HL-60 (cell line): ENCODE measurements at regions not wholly inside any gene's neighbourhood (a gene's known extent, or its start where the extent isn't known, plus 50 kb on each side); places are given as distances from the start of the nearest gene placed in this dataset.
"Not testable (repeated sequence)": the region's sequence is repeated elsewhere in the genome, so short reads cannot be mapped to it uniquely, and the experiment has no call there.

Source experiments
- DNase-seq, 2 experiments: peaks; one replicate each; pipeline ENCODE4 v3.0.0-alpha.2; 2010 to 2020; ENCODE audit warnings: low read depth in 1 of 2, low spot score in 1 of 2
- H3K27ac ChIP-seq: fragments of 250-450 bp; sonication (Bioruptor Pico); replicated peaks from 2 replicates; pipeline ENCODE4 v1.5.1; 2020; ENCODE audit warnings: mild to moderate bottlenecking, moderate library complexity
- H3K27me3 ChIP-seq: fragments of 250-450 bp; sonication (Bioruptor Pico); 2 replicates; pipeline ENCODE4 v1.5.1; 2021; ENCODE audit warnings: mild to moderate bottlenecking, moderate library complexity; ENCODE audit not compliant: insufficient read depth, poor library complexity, severe bottlenecking
- H3K4me3 ChIP-seq: replicated peaks from 2 replicates; pipeline ENCODE4 v1.5.1; 2011; ENCODE audit warnings: mild to moderate bottlenecking, control low read depth, low read length; ENCODE audit not compliant: insufficient read depth
- GABPA ChIP-seq: IDR thresholded peaks from 2 replicates; pipeline ENCODE4 v1.6.1; 2012; ENCODE audit warnings: low read depth
- POLR2AphosphoS5 ChIP-seq: IDR thresholded peaks from 2 replicates; pipeline ENCODE4 v1.6.1; 2012; ENCODE audit warnings: low read depth
- SPI1 ChIP-seq: IDR thresholded peaks from 2 replicates; pipeline ENCODE4 v1.6.1; 2012; ENCODE audit warnings: low read depth, mild to moderate bottlenecking, borderline replicate concordance
- TF ChIP-seq, protein P1 (sequence below): IDR thresholded peaks from one replicate; pipeline ENCODE4 v1.5.1; 2011; ENCODE audit warnings: low read length, control low read depth, inconsistent platforms; ENCODE audit not compliant: insufficient read depth
- TF ChIP-seq, protein P2 (sequence below): IDR thresholded peaks from 2 replicates; pipeline ENCODE4 v1.6.1; 2012; ENCODE audit warnings: low read depth; ENCODE audit not compliant: insufficient replicate concordance

DNA sequence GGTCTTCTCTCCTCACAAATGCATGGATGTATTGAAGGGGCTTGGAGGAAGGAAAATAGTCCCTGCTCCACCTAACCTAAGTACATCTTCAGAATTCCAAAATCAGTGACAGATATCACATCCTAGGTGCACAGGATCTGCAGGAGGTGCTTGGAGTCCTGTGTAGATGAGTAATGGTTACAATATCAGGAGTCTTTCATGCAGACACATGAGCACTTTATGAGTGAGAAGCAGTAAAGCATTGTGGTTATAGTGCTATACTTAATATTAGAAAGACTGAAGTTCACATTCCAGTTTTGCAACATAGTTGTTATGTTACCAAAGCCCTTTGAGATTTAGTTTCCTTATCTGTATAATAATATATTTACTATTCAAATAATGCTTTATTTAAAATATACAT lies 516.7 kb downstream of the NEBL start:
- no peak for DNase-seq
- TF ChIP-seq GABPA (no peak), POLR2AphosphoS5 (no peak), SPI1 (no peak)
- TF ChIP-seq, protein P1, sequence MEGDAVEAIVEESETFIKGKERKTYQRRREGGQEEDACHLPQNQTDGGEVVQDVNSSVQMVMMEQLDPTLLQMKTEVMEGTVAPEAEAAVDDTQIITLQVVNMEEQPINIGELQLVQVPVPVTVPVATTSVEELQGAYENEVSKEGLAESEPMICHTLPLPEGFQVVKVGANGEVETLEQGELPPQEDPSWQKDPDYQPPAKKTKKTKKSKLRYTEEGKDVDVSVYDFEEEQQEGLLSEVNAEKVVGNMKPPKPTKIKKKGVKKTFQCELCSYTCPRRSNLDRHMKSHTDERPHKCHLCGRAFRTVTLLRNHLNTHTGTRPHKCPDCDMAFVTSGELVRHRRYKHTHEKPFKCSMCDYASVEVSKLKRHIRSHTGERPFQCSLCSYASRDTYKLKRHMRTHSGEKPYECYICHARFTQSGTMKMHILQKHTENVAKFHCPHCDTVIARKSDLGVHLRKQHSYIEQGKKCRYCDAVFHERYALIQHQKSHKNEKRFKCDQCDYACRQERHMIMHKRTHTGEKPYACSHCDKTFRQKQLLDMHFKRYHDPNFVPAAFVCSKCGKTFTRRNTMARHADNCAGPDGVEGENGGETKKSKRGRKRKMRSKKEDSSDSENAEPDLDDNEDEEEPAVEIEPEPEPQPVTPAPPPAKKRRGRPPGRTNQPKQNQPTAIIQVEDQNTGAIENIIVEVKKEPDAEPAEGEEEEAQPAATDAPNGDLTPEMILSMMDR, result no peak
- TF ChIP-seq, protein P2, sequence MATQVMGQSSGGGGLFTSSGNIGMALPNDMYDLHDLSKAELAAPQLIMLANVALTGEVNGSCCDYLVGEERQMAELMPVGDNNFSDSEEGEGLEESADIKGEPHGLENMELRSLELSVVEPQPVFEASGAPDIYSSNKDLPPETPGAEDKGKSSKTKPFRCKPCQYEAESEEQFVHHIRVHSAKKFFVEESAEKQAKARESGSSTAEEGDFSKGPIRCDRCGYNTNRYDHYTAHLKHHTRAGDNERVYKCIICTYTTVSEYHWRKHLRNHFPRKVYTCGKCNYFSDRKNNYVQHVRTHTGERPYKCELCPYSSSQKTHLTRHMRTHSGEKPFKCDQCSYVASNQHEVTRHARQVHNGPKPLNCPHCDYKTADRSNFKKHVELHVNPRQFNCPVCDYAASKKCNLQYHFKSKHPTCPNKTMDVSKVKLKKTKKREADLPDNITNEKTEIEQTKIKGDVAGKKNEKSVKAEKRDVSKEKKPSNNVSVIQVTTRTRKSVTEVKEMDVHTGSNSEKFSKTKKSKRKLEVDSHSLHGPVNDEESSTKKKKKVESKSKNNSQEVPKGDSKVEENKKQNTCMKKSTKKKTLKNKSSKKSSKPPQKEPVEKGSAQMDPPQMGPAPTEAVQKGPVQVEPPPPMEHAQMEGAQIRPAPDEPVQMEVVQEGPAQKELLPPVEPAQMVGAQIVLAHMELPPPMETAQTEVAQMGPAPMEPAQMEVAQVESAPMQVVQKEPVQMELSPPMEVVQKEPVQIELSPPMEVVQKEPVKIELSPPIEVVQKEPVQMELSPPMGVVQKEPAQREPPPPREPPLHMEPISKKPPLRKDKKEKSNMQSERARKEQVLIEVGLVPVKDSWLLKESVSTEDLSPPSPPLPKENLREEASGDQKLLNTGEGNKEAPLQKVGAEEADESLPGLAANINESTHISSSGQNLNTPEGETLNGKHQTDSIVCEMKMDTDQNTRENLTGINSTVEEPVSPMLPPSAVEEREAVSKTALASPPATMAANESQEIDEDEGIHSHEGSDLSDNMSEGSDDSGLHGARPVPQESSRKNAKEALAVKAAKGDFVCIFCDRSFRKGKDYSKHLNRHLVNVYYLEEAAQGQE, result no peak
- no peak overlapping the region for H3K4me3 ChIP-seq
- no peaks in the 10 kb centered on the region for H3K27me3 ChIP-seq
- H3K27ac ChIP-seq, result no peak overlapping the region

DNA sequence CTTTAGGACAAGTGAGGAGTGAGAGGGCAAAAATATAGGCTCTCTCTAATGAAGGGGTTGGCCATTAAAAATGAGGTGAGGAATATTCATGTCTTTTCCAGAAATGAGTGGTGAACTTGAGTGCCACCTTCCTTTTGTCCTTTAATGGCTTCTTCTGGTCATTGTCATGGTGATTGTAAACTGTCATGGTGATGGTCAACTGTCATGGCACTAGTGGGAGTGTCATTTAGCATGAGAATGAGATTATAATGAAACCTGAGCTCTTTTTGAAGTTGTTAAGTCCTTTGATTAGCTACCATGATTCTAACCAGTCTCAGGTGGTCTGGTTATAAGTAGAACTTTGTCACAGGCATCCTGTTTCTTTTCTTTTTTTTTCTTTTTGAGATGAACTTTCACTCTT lies 524.4 kb downstream of the NEBL start:
- no peak for DNase-seq
- TF ChIP-seq GABPA, result no peak
- TF ChIP-seq, protein P1, result no peak
- no peak for TF ChIP-seq POLR2AphosphoS5
- no peak for TF ChIP-seq SPI1
- TF ChIP-seq, protein P2, result no peak
- Histone ChIP-seq H3K27me3 (no peaks in the 10 kb centered on the region), H3K4me3 (no peak overlapping the region), H3K27ac (no peak overlapping the region)

DNA sequence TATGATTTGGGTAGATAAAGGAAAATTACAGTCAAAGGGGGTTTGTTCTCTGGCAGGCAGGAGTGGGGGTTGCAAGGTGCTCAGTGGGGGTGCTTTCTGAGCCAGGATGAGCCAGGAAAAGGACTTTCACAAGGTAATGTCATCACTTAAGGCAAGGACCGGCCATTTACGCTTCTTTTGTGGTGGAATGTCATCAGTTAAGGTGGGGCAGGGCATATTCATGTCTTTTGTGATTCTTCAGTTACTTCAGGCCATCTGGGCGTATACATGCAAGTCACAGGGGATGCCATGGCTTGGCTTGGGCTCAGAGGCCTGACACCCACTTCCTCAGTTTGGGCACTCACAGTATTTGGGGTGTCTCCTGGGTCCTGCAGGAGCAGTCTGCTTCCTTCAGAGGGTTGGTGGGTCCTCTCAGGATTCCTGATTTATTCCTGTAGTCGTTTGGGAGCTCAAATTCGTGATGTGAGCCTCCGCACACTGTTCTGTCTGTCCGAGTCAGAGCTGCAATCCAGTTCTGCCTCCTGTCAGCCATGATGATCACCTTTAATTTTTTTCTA lies 526.1 kb downstream of the NEBL start:
- DNase-seq, H3K27ac ChIP-seq, H3K27me3 ChIP-seq, H3K4me3 ChIP-seq: not testable (repeated sequence)

DNA sequence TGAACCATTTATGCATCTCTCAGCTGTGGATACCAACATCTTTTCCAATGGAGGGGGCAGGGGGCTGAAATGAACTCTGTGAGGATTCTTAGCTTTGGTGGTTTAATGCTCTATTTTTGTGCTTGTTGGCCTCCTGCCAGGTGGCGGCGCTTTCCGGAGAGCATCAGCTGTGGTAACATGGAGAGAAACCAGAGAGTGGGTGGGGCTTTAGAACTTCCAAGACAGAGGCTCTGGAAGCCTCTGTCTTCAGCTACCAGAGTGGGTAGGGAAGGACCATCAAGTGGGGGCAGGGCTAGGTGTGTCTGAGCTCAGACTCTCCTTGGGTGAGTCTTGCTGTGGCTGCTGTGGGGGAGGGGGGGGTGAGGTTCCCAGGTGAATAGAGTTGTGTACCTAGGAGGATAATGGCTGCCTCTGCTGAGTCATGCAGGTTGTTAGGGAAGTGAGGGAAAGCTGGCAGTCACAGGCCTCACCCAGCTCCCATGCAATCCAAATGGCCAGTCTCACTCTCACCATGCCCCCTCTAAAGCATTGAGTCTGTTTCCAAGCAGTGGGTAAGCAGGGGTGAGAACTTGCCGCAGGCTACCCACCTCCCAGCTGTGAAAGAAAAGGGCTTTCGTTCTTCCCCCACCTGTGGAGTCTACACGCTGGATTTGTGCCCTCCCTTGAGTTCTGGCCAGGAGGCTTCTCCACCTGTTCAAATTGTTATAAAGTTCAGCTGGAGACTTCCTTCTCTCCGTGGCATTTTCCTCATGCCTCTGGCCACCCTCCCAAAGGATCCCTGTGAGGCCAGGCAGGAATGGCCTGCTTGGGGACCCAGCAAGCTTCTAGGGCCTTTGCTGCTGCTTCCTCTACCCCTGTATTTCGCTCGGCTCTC lies 527.0 kb downstream of the NEBL start:
- H3K27me3 ChIP-seq, result no peaks in the 10 kb centered on the region
- TF ChIP-seq POLR2AphosphoS5 (no peak), GABPA (no peak), SPI1 (no peak)
- TF ChIP-seq, protein P2, result no peak
- TF ChIP-seq, protein P1, result no peak
- H3K27ac ChIP-seq, result no peak overlapping the region
- H3K4me3 ChIP-seq, result no peak overlapping the region
- DNase-seq, result no peak
